Fibroblast of villous mesenchyme (primary cell): ENCODE measurements at regions not wholly inside any gene's neighbourhood (a gene's known extent, or its start where the extent isn't known, plus 50 kb on each side); places are given as distances from the start of the nearest gene placed in this dataset.
"Not testable (repeated sequence)": the region's sequence is repeated elsewhere in the genome, so short reads cannot be mapped to it uniquely, and the experiment has no call there.

Experiments used
- DNase-seq: peaks from one replicate; pipeline ENCODE4 v3.0.0-alpha.2; 2010; ENCODE audit warnings: low read depth
- H3K4me3 ChIP-seq: 2 replicates; pipeline ENCODE4 v1.5.1; 2011; ENCODE audit warnings: low read depth, mild to moderate bottlenecking, low read length
- CTCF ChIP-seq: IDR thresholded peaks from 2 replicates; pipeline ENCODE4 v1.5.1; 2012; ENCODE audit warnings: low read depth, mild to moderate bottlenecking, low read length; ENCODE audit not compliant: insufficient read depth

DNA sequence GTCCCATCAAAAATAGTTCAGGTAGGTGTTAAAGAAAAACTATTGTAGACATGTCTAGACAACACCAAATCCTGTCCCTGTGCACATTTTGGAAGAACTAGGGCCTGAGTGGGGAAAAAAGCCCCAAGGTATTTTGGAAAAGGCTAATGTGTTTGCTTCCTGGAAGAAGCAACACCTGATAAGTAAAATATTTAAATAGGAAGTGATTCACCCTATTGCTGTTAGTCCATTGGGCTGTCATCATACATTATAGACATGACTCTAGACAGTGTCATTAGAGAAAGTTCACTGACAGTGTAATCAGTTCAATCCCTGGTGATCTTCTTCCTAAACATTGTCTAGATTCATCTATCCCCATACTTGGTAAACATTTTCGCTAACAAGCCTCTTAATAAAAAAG is 465.3 kb downstream of the CBLN4 start:
- H3K4me3 ChIP-seq = no peak overlapping the region
- DNase-seq = no peak
- no peak for TF ChIP-seq CTCF

- TF ChIP-seq CTCF = no peak
- no peak overlapping the region for H3K4me3 ChIP-seq
- no peak for DNase-seq
These were observed 466.9 kb downstream of the CBLN4 start for GRCh38 chr20:55538261-55538908.

DNA sequence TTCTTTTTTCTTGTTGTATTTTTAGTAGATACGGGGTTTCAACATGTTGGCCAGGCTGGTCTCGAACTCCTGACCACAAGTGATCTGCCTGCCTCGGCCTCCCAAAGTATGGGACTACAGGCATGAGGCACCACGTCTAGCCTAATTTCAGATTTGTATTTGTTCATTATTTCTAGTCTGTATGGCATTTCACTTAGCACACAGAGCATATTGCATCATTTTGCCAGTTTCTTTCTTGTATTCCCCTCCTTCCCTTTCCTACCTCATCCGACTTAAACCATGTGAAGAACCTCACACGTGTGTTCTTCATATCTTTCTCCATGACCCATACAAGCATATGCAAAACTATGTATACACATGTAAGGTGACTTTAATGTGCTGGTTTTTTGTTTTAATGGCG is 470.0 kb downstream of the CBLN4 start:
- DNase-seq = no peak
- no peak for TF ChIP-seq CTCF
- no peak overlapping the region for H3K4me3 ChIP-seq

GRCh38 chr20:55533632-55534031 is 471.7 kb downstream of the CBLN4 start:
- no peak overlapping the region for H3K4me3 ChIP-seq
- no peak for DNase-seq
- no peak for TF ChIP-seq CTCF

DNA sequence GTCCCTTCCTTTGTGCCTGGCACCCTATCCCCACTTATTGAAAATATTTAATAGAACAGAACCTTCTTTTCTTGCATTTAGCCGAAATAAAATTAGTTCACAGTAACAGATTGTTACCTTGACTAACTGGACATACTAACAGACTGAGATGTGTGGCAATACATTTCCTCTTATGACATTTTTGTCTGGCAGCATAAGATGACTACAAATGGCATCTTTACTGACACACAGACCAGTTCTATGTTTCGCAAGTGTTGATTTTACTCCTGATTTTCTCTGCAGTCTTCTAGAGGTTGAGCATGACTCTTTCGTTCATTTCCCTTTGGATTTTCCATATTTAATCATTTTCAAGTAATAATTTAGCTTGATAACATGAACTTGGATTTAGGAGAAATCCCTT is 474.6 kb downstream of the CBLN4 start:
- DNase-seq = no peak
- no peak overlapping the region for H3K4me3 ChIP-seq
- TF ChIP-seq CTCF = no peak

DNA sequence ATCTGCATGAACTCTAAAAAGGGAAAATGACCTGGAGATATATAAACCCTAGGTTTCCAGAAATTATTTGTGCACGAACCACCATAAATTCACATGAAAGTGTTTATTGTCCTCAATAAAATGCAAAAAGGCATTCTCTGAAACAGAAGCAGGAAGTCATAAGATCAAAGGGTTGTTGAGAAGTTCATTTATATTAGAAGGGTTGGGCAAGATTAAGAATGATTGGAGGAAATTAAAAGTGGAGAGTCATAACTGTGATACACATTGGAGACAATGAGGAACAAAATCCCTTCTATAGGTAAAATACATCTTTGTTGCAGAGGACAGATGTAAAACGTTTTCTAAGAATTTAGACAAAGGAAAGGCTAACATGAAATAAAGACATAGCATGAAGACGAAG is 476.8 kb downstream of the CBLN4 start:
- H3K4me3 ChIP-seq = no peak overlapping the region
- no peak for TF ChIP-seq CTCF
- DNase-seq = no peak

DNA sequence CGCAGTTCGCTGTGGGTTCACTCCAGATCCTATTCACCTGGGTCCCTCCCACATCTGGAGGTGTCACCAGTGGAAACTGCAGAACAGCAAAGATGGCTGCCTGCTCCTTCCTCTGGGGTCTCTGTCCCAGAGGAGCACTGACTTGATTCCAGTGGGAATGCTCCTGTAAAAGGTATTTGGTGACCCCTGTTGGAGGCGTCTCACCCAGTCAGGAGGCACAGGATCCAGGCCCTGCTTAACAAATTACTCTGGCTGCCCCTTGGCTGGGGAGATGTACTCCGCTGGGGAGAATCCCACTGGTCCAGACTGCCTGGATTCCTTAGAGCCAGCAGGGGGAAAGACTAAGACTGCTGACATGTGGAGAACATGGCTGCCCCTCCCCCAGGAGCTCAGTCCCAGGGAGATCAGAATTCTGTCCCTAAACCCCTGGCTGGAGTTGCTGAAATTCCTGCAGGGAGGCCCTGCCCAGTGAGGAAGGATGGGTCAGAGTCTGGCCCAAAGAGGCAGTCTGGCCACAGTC is 483.0 kb downstream of the CBLN4 start:
- TF ChIP-seq CTCF = no peak
- H3K4me3 ChIP-seq = no peak overlapping the region
- DNase-seq = no peak

DNA sequence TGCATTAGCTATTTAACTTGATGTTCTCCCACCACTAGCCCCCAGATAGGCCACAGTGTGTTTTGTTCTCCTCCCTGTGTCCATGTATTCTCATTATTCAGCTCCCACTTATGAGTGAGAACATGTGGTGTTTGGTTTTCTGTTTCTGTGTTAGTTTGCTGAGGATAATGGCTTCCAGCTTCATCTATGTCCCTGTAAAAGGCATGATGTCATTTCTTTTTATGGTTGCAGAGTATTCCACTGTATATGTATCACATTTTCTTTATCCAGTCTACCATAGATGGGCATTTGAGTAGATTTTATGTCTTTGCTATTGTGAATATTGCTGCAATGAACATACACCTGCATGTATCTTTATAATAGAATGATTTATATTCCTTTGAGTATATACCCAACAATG is 487.7 kb downstream of the CBLN4 start:
- DNase-seq = not testable (repeated sequence)

More for the DNA sequence above, 487.7 kb downstream of the CBLN4 start:
- H3K4me3 ChIP-seq = not testable (repeated sequence)
